ENCODE measurements at regions not wholly inside any gene's neighbourhood (a gene's known extent, or its start where the extent isn't known, plus 50 kb on each side); places are given as distances from the start of the nearest gene placed in this dataset.

- Histone ChIP-seq H3K9me3 (ENCODE audit: control insufficient read depth in 1 of 2, insufficient read depth in 1 of 2, low read depth in 1 of 2, low read length in 2 of 2) (no peaks in the 10 kb centered on the region), H3K4me3 (replicated peaks in 1 of 2; ENCODE audit: low read depth in 1 of 2, low read length in 2 of 2) (no peak overlapping the region), H3K79me2 (ENCODE audit: insufficient read depth, low read length) (no peaks in the 10 kb centered on the region), H3K9ac (ENCODE audit: low read length) (no peak overlapping the region), H3K36me3 (ENCODE audit: control insufficient read depth in 1 of 2, insufficient read depth in 2 of 2, low read length in 2 of 2) (no peaks in the 10 kb centered on the region), H3K9me2 (ENCODE audit: insufficient read depth) (no peaks in the 10 kb centered on the region), H3K4me2 (ENCODE audit: low read length) (no peak overlapping the region), H3K27ac (ENCODE audit: low read depth, low read length) (no peak overlapping the region), H2AFZ (ENCODE audit: low read depth, low read length, poor library complexity, severe bottlenecking) (no peak overlapping the region), H3K27me3 (ENCODE audit: insufficient read depth, low read length) (no peaks in the 10 kb centered on the region), H4K20me1 (ENCODE audit: insufficient read depth) (no peaks in the 10 kb centered on the region), H3K4me1 (ENCODE audit: control insufficient read depth in 1 of 2, insufficient read depth in 2 of 2, low read length in 2 of 2) (no peaks in the 10 kb centered on the region)
- DNase-seq (ENCODE audit: low read depth, low spot score) (no peak), ATAC-seq (no peak)
- ChIA-PET CTCF (no interaction called here), RAD21 (ENCODE audit: low non-redundant PET in 1 of 2, low total read pairs in 2 of 2, uncharacterized antibody in 2 of 2, unreplicated experiment in 2 of 2) (no interaction called here), POLR2A (no interaction called here)
- no peak for TF ChIP-seq SIN3A (IDR thresholded peaks at IDR 0.05; ENCODE audit: low read depth)
- no peak for TF ChIP-seq FOSL1 (IDR thresholded peaks at IDR 0.05; ENCODE audit: low read depth)
- TF ChIP-seq TCF7L2 (IDR thresholded peaks at IDR 0.05; ENCODE audit: borderline replicate concordance, extremely low read depth, insufficient read depth, insufficient read length), result no peak
- TF ChIP-seq ZNF274 (IDR thresholded peaks at IDR 0.05; ENCODE audit: low read depth, low read length), result no peak
- no peak for TF ChIP-seq EZH2phosphoT487 (IDR thresholded peaks at IDR 0.05; ENCODE audit: borderline replicate concordance)
- TF ChIP-seq MAX (IDR thresholded peaks at IDR 0.05), result no peak
- no peak for TF ChIP-seq POLR2AphosphoS5 (IDR thresholded peaks at IDR 0.05; ENCODE audit: low read depth, low read length)
- TF ChIP-seq YY1 (IDR thresholded peaks at IDR 0.05; ENCODE audit: extremely low read depth, insufficient replicate concordance, low read depth, low read length), result no peak
- TF ChIP-seq RAD21 (IDR thresholded peaks at IDR 0.05; ENCODE audit: low read depth), result no peak
- TF ChIP-seq CBX3 (IDR thresholded peaks at IDR 0.05; ENCODE audit: low read depth), result no peak
- TF ChIP-seq EGR1 (IDR thresholded peaks at IDR 0.05; ENCODE audit: low read depth), result no peak
- no peak for TF ChIP-seq ZBTB33 (IDR thresholded peaks at IDR 0.05; ENCODE audit: extremely low read depth, insufficient replicate concordance, low read length)
- TF ChIP-seq ZFX (IDR thresholded peaks at IDR 0.05), result no peak
- TF ChIP-seq EZH2 (IDR thresholded peaks at IDR 0.05), result no peak
- intact Hi-C loops (cut with micrococcal nuclease), result no loop called here
- BruUV-seq (replicated peaks), result no TSS peak
Observed at GRCh38 chr5:42163083-42163482, 238.0 kb downstream of the FBXO4 start.
